BLaER1 (cell line): ENCODE measurements at regions not wholly inside any gene's neighbourhood (a gene's known extent, or its start where the extent isn't known, plus 50 kb on each side); places are given as distances from the start of the nearest gene placed in this dataset.

Source experiments
- H3K27ac ChIP-seq: shearing (Covaris generic); formaldehyde crosslinking; 2 replicates; pipeline ENCODE4 v1.8.1; 2022
- H3K27me3 ChIP-seq: shearing (Covaris generic); formaldehyde crosslinking; 2 replicates; pipeline ENCODE4 v1.8.1; 2022
- H3K36me3 ChIP-seq: shearing (Covaris generic); formaldehyde crosslinking; 2 replicates; pipeline ENCODE4 v1.8.1; 2022
- H3K4me1 ChIP-seq: shearing (Covaris generic); formaldehyde crosslinking; 2 replicates; pipeline ENCODE4 v1.8.1; 2022
- H3K4me2 ChIP-seq: shearing (Covaris generic); formaldehyde crosslinking; 2 replicates; pipeline ENCODE4 v1.8.1; 2022
- H3K4me3 ChIP-seq: shearing (Covaris generic); formaldehyde crosslinking; 2 replicates; pipeline ENCODE4 v1.8.1; 2022
- H3K9ac ChIP-seq: shearing (Covaris generic); formaldehyde crosslinking; 2 replicates; pipeline ENCODE4 v1.8.1; 2022
- H3K9me3 ChIP-seq: shearing (Covaris generic); formaldehyde crosslinking; 2 replicates; pipeline ENCODE4 v1.8.1; 2022
- H4K20me1 ChIP-seq: shearing (Covaris generic); formaldehyde crosslinking; 2 replicates; pipeline ENCODE4 v1.8.1; 2022
- Cebpa-rat ChIP-seq: shearing (Covaris generic); IDR thresholded peaks from 2 replicates; pipeline ENCODE4 v1.8.1; 2022

DNA sequence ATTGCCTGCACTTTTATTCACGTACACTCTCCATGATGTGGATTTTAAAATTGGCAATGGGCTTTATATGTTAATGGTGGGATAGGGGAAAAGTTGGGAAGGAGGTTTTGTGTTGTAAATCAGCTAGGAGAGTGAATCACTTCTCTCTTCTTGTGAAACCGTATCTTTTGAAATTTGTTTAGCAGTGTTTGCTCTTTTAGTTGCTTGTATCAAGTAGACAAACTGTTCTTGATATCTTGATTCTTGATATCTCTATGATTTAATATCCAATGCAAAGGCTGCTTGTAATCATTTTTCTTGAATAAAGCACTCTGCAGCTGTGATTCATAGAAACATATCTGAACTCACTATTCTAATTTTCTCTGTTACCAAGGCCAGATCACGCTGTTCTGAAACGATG lies 615.1 kb downstream of the CCER1 start:
- H4K20me1 ChIP-seq: no peaks in the 10 kb centered on the region
- no peaks in the 10 kb centered on the region for H3K36me3 ChIP-seq
- no peak overlapping the region for H3K4me2 ChIP-seq
- no peak overlapping the region for H3K9ac ChIP-seq
- H3K4me1 ChIP-seq: no peaks in the 10 kb centered on the region
- H3K27me3 ChIP-seq: no peaks in the 10 kb centered on the region
- no peak overlapping the region for H3K27ac ChIP-seq
- TF ChIP-seq Cebpa-rat: no peak
- no peaks in the 10 kb centered on the region for H3K9me3 ChIP-seq
- no peak overlapping the region for H3K4me3 ChIP-seq

DNA sequence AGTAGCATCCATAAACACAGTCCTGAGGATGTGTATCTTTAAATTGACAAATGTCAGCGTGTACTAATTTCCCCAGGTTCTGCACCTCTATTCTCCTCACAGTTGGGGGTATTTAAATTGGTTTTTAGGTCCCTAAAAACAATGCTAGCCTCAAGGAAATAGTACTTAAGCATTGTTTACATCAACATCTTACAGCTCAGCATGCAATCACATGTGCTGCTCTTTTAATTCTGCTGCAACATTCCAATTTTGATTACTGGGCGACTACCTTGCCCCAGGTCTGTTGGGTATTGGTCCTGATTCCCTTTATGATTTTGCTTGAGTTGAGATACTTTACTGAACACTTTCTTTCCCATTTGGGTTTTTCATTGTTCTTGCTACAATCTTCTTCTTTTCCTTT lies 616.6 kb downstream of the CCER1 start:
- TF ChIP-seq Cebpa-rat: no peak
- Histone ChIP-seq H3K4me2 (no peak overlapping the region), H3K9me3 (no peaks in the 10 kb centered on the region), H3K27ac (no peak overlapping the region), H4K20me1 (no peaks in the 10 kb centered on the region), H3K27me3 (no peaks in the 10 kb centered on the region), H3K36me3 (no peaks in the 10 kb centered on the region), H3K4me3 (no peak overlapping the region), H3K9ac (no peak overlapping the region), H3K4me1 (no peaks in the 10 kb centered on the region)

DNA sequence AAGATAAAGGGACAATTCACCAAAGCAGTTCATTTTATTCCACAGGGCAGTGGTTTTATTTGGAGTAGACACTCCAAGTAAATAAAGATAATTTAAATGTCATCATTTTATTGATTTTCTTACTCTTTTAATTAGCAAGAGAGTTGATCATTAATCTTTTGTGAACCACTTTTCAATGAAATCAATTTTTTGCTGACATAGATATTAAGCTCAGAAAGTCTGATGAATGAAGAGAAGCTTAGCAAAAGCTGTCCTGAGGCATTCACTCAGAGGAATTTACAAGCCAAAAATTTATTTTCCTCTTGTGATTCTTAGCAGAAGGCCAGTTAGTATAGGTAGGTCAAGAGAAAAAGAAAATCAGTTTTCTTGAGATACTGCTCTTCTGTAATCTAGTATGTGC lies 618.0 kb downstream of the CCER1 start:
- Histone ChIP-seq H3K4me1 (no peaks in the 10 kb centered on the region), H3K27me3 (no peaks in the 10 kb centered on the region), H4K20me1 (no peaks in the 10 kb centered on the region), H3K4me3 (no peak overlapping the region), H3K9me3 (no peaks in the 10 kb centered on the region), H3K9ac (no peak overlapping the region), H3K4me2 (no peak overlapping the region), H3K36me3 (no peaks in the 10 kb centered on the region), H3K27ac (no peak overlapping the region)
- TF ChIP-seq Cebpa-rat: no peak

DNA sequence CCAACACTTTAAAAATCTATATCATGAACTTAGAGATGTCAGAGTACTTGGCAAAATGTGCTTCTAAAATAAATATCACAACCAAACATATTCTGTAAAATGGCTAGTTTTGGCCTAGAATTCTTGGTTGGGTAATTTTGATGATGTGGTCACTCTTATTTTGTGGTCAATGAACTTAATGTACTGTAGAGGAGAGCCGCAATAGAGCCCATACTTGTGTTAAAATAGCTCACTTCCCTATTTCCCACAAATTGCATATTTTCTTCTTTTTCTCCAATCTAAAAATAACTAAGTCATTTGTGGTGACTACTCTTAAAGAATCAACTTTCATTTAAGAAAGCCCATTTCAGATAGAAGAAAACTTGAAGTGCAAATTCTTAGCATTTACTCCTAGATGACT lies 619.4 kb downstream of the CCER1 start:
- no peaks in the 10 kb centered on the region for H3K9me3 ChIP-seq
- TF ChIP-seq Cebpa-rat: no peak
- no peak overlapping the region for H3K4me2 ChIP-seq
- no peaks in the 10 kb centered on the region for H3K4me1 ChIP-seq
- no peak overlapping the region for H3K27ac ChIP-seq
- H3K36me3 ChIP-seq: no peaks in the 10 kb centered on the region
- H3K27me3 ChIP-seq: no peaks in the 10 kb centered on the region
- no peaks in the 10 kb centered on the region for H4K20me1 ChIP-seq
- no peak overlapping the region for H3K9ac ChIP-seq
- no peak overlapping the region for H3K4me3 ChIP-seq

DNA sequence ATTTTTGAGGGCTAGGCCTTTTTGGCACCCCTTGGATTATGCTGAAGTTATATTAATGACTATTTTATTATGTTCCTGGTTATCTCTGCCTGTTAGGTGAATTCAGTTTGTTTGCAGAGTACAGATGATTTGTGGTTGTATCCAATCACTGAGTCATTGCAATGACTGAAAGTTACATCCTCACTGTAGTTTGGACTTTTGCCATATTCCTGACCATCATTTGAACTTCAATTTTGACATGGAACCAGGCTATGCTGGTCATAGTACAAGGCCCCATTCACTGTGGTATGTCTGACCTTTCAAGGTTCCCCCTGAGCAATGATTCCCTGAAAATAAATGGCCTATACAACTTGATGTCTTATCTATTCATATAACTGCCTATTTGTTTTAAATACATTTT lies 621.0 kb downstream of the CCER1 start:
- Histone ChIP-seq H3K9ac (no peak overlapping the region), H3K4me2 (no peak overlapping the region), H3K4me1 (no peaks in the 10 kb centered on the region), H3K9me3 (no peaks in the 10 kb centered on the region), H4K20me1 (no peaks in the 10 kb centered on the region), H3K4me3 (no peak overlapping the region), H3K36me3 (no peaks in the 10 kb centered on the region), H3K27ac (no peak overlapping the region), H3K27me3 (no peaks in the 10 kb centered on the region)
- TF ChIP-seq Cebpa-rat: no peak

DNA sequence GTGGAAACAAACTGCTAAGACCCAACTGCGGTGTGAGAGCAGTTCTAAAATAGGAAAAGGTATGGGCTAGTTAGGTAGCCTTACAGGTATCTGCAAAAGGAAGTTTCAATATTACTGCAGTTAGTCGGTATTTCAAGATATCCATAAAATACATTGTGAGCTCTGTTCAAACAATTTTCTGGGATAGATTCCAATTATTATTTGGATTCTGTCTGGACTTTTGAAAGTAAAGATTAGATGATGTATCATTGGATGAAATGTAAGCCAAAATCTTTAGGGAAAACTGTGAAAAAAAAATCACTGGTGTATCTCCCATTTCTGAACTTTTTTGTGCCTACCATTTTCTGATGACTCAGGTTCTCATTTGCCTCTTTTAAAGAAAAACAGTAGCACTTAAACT lies 621.6 kb downstream of the CCER1 start:
- Histone ChIP-seq H3K36me3 (no peaks in the 10 kb centered on the region), H3K4me2 (no peak overlapping the region), H3K9ac (no peak overlapping the region), H3K4me1 (no peaks in the 10 kb centered on the region), H3K4me3 (no peak overlapping the region), H3K9me3 (no peaks in the 10 kb centered on the region), H3K27me3 (no peaks in the 10 kb centered on the region), H4K20me1 (no peaks in the 10 kb centered on the region), H3K27ac (no peak overlapping the region)
- no peak for TF ChIP-seq Cebpa-rat

DNA sequence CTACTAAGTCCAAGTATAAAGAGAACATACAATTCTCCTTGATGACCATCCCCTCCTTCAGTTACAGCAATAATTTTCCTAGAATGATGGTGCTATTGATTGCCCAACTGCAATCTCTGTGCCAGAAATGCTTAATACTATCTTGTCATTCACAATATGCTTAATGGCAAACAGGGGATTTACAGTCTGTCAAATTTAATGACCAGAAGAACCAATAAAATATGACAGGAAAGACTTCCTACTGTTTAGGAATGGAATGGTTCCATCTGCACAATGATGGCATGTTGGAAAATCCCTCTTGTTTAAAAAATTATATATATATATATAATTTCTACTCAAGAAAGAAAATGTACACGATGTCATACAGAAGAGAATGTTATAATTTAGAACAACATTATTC lies 623.2 kb downstream of the CCER1 start:
- no peak overlapping the region for H3K9ac ChIP-seq
- TF ChIP-seq Cebpa-rat: no peak
- no peak overlapping the region for H3K27ac ChIP-seq

DNA sequence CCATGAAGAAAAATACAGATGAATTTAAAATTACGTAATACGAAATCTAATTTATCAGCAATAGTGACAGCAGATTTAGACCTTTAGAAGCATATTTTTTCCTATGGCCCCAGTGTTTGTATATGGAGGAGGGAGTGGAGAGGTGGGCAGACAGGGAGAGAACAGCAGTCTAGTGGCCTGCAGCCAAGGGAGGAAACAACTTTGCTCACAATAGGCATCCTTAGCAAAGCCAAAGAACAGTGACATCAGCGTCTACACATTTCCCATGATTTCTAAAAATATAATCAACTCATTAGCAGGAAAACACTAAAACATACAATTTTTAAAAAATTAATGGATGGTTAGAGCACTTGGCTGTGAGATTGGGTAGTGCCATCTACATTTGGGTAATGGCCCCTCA lies 622.6 kb upstream of the ATP2B1 start:
- no peak overlapping the region for H3K4me2 ChIP-seq
- H3K27ac ChIP-seq: no peak overlapping the region
- no peaks in the 10 kb centered on the region for H3K27me3 ChIP-seq
- no peak overlapping the region for H3K9ac ChIP-seq
- H3K9me3 ChIP-seq: no peaks in the 10 kb centered on the region
- TF ChIP-seq Cebpa-rat: peak; percentile 22; the same call in 1 of the 2 replicates
- H4K20me1 ChIP-seq: no peaks in the 10 kb centered on the region
- no peaks in the 10 kb centered on the region for H3K4me1 ChIP-seq
- H3K4me3 ChIP-seq: no peak overlapping the region
- H3K36me3 ChIP-seq: no peaks in the 10 kb centered on the region

More for the DNA sequence above, 623.2 kb downstream of the CCER1 start:
- Histone ChIP-seq H3K36me3 (no peaks in the 10 kb centered on the region), H3K4me2 (no peak overlapping the region), H3K27me3 (no peaks in the 10 kb centered on the region), H4K20me1 (no peaks in the 10 kb centered on the region), H3K4me3 (no peak overlapping the region), H3K9me3 (no peaks in the 10 kb centered on the region), H3K4me1 (no peaks in the 10 kb centered on the region)

DNA sequence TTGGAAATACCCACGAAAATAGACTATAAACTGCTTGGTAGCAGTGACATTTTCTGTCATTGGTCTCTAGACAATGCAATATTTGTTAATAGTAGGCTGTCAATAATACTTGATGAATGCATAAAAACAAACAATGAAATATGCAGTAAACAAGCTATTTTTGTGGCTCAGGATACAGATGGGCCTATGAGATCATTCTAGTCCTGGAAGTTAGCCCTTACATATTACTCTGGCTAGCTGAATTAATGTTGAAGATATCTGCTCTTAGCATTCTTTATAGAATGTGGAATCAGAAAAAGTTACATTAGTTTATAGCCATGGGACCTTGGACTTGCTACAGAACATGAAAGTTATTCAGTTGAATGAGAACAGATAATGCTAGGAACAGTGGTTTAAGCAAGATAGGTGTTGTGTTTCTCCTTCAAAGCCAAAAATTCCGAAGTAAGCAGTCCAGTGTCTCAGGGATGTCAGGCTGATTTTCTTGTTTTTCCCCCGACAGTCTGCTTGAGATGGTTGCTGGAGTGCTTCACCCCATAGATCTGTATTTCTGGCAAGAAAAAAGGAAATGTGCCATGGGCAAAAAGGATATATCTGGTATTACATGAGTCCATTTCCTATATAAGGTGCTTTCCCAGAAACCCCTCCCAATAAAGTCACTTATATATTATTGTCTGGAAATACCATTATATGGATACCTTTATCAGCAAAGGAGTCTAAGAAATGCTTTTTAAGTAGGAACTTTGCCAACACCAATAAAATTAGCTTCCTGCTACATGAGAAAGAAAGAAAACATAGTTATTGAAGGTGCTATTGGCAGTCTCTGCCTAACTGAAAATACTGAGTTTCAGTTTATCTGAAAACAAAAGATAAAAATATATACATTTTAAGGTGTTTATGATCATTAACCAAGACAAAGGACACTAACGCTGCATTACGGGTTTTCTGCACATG lies 619.4 kb upstream of the ATP2B1 start:
- no peaks in the 10 kb centered on the region for H3K4me1 ChIP-seq
- no peaks in the 10 kb centered on the region for H3K9me3 ChIP-seq
- H3K27me3 ChIP-seq: no peaks in the 10 kb centered on the region
- no peak overlapping the region for H3K9ac ChIP-seq
- H3K4me2 ChIP-seq: no peak overlapping the region
- no peak overlapping the region for H3K4me3 ChIP-seq
- H3K36me3 ChIP-seq: no peaks in the 10 kb centered on the region
- no peak overlapping the region for H3K27ac ChIP-seq
- TF ChIP-seq Cebpa-rat: no peak
- no peaks in the 10 kb centered on the region for H4K20me1 ChIP-seq

DNA sequence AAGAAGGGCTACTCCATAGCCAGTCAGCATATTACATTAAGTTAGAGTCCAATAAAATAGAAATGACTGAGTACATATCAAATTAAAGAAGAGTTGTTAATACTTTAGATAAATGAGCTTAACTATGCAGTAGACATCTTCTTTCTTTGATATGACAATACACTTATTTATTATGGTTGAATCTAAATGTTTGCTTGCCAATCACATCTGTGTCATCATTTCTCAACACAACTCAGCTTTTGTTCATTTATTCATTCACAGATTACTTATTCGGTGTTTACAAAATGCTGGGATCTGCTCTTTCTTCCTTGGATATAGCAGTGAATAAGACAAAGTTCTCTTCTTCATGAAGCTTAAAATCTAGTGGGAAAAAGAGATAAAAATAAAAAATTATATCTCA lies 614.6 kb upstream of the ATP2B1 start:
- Histone ChIP-seq H3K4me1 (no peaks in the 10 kb centered on the region), H3K4me2 (no peak overlapping the region), H3K9ac (no peak overlapping the region), H3K27ac (no peak overlapping the region), H3K27me3 (no peaks in the 10 kb centered on the region), H3K9me3 (no peaks in the 10 kb centered on the region), H4K20me1 (no peaks in the 10 kb centered on the region), H3K36me3 (no peaks in the 10 kb centered on the region), H3K4me3 (no peak overlapping the region)
- no peak for TF ChIP-seq Cebpa-rat
